SK-N-SH (cell line): ENCODE measurements at regions not wholly inside any gene's neighbourhood (a gene's known extent, or its start where the extent isn't known, plus 50 kb on each side); places are given as distances from the start of the nearest gene placed in this dataset.

Experiments
- CTCF ChIA-PET: fragments of 300-600, 350-600 bp; formaldehyde crosslinking; extraction: SDS; loops from one replicate; lab custom pipeline; 2021; lab: Yijun Ruan, JAX
- POLR2A ChIA-PET: fragments of 350-600 bp; sonication (Branson Sonifier 250); formaldehyde crosslinking; extraction: SDS; loops from one replicate; lab custom pipeline; 2020; ENCODE audit warnings: antibody characterized with exemption, inconsistent platforms; lab: Yijun Ruan, JAX
- DNase-seq: peaks from one replicate; pipeline ENCODE4 v3.0.0; 2012
- H2AFZ ChIP-seq: fragments of 200-600 bp; sonication (generic); 2 replicates; pipeline ENCODE4 v1.8.1; 2016; ENCODE audit warnings: antibody characterized with exemption, mild to moderate bottlenecking, low read depth
- H3F3A ChIP-seq: fragments of 200-600 bp; sonication (generic); replicated peaks from 2 replicates; pipeline ENCODE3; 2016; ENCODE audit warnings: antibody characterized with exemption, mild to moderate bottlenecking; ENCODE audit not compliant: insufficient read depth
- H3K27ac ChIP-seq, 2 experiments: fragments of 200-500 bp in 1 of 2; fragments of 200-600 bp in 1 of 2; sonication (Bioruptor generic) in 1 of 2; sonication (generic), shearing (Covaris generic) in 1 of 2; 2 replicates each; pipeline versions ENCODE4 v1.5.1 to v1.6.1; 2014 to 2016; ENCODE audit warnings: low read depth in 2 of 2, inconsistent platforms in 1 of 2, low read length in 1 of 2, mild to moderate bottlenecking in 1 of 2, mixed read lengths in 1 of 2
- H3K27me3 ChIP-seq: fragments of 200-600 bp; sonication (generic), shearing (Covaris generic); 2 replicates; pipeline ENCODE4 v1.6.1; 2016; ENCODE audit warnings: mixed run types; ENCODE audit not compliant: insufficient read depth
- H3K36me3 ChIP-seq, 2 experiments: fragments of 200-500 bp in 1 of 2; fragments of 200-600 bp in 1 of 2; sonication (Bioruptor generic) in 1 of 2; sonication (generic) in 1 of 2; replicated peaks in 1 of 2; 2 replicates each; pipeline versions ENCODE3 to v1.5.1; 2014 to 2016; ENCODE audit warnings: low read length in 1 of 2, mild to moderate bottlenecking in 1 of 2; ENCODE audit not compliant: insufficient read depth in 2 of 2, control insufficient read depth in 1 of 2
- H3K4me1 ChIP-seq, 2 experiments: fragments of 200-500 bp in 1 of 2; fragments of 200-600 bp in 1 of 2; sonication (Bioruptor generic) in 1 of 2; sonication (generic), shearing (Covaris generic) in 1 of 2; 2 replicates each; pipeline versions ENCODE4 v1.5.1 to v1.6.1; 2014 to 2016; ENCODE audit warnings: low read depth in 1 of 2, low read length in 1 of 2, mixed run types in 1 of 2; ENCODE audit not compliant: insufficient read depth in 2 of 2, control insufficient read depth in 1 of 2
- H3K4me2 ChIP-seq: fragments of 200-600 bp; sonication (generic), shearing (Covaris generic); 2 replicates; pipeline ENCODE4 v1.6.1; 2017; ENCODE audit warnings: mixed run types
- H3K4me3 ChIP-seq, 2 experiments: fragments of 200-500 bp in 1 of 2; fragments of 200-600 bp in 1 of 2; sonication (Bioruptor generic) in 1 of 2; sonication (generic), shearing (Covaris generic) in 1 of 2; 2 replicates each; pipeline versions ENCODE4 v1.5.1 to v1.8.1; 2014 to 2016; ENCODE audit warnings: low read depth in 2 of 2, inconsistent platforms in 1 of 2, low read length in 1 of 2, mild to moderate bottlenecking in 1 of 2, mixed read lengths in 1 of 2, moderate library complexity in 1 of 2
- H3K79me2 ChIP-seq: fragments of 200-600 bp; sonication (generic); 2 replicates; pipeline ENCODE4 v1.8.1; 2017; ENCODE audit warnings: mild to moderate bottlenecking; ENCODE audit not compliant: insufficient read depth
- H3K9ac ChIP-seq: fragments of 200-600 bp; sonication (generic); 2 replicates; pipeline ENCODE4 v1.6.1; 2017; ENCODE audit warnings: mixed run types
- H3K9me2 ChIP-seq: fragments of 200-600 bp; sonication (generic); 2 replicates; pipeline ENCODE4 v1.6.1; 2017; ENCODE audit warnings: mixed run types
- H3K9me3 ChIP-seq: fragments of 200-600 bp; sonication (generic); 2 replicates; pipeline ENCODE4 v1.6.1; 2017; ENCODE audit warnings: mixed run types, mild to moderate bottlenecking, moderate library complexity
- H4K20me1 ChIP-seq: fragments of 200-600 bp; sonication (generic); 2 replicates; pipeline ENCODE4 v1.6.1; 2017; ENCODE audit warnings: mild to moderate bottlenecking, mixed run types; ENCODE audit not compliant: insufficient read depth
- FOSL2 ChIP-seq: IDR thresholded peaks from 2 replicates; pipeline ENCODE4 v1.4.0; 2012; ENCODE audit warnings: low read depth, mild to moderate bottlenecking, moderate library complexity, borderline replicate concordance
- FOXJ3 ChIP-seq: sonication (generic); formaldehyde crosslinking; IDR thresholded peaks from 2 replicates; pipeline ENCODE4 v1.5.1; 2020; ENCODE audit warnings: mild to moderate bottlenecking, missing genetic modification reagents
- GABPA ChIP-seq: IDR thresholded peaks from 2 replicates; pipeline ENCODE4 v1.4.0; 2012; ENCODE audit warnings: low read depth, mild to moderate bottlenecking
- GATA2 ChIP-seq: sonication (generic); formaldehyde crosslinking; IDR thresholded peaks from 2 replicates; pipeline ENCODE4 v1.5.0; 2020; ENCODE audit warnings: mild to moderate bottlenecking, missing genetic modification reagents
- JUND ChIP-seq: IDR thresholded peaks from 2 replicates; pipeline ENCODE4 v1.4.0; 2012
- MXI1 ChIP-seq: IDR thresholded peaks from 2 replicates; pipeline ENCODE4 v1.6.1; 2012; ENCODE audit warnings: mild to moderate bottlenecking, low read depth, low read length, improper control_type of control experiment
- RCOR1 ChIP-seq: fragments of 150-350 bp; IDR thresholded peaks from 2 replicates; pipeline ENCODE4 v1.6.1; 2017; ENCODE audit warnings: antibody characterized with exemption, low read length
- RFX5 ChIP-seq: IDR thresholded peaks from 2 replicates; pipeline ENCODE4 v1.6.1; 2012; ENCODE audit warnings: mild to moderate bottlenecking, improper control_type of control experiment, low read length
- SIN3A ChIP-seq: IDR thresholded peaks from 2 replicates; pipeline ENCODE4 v1.6.1; 2012; ENCODE audit warnings: low read depth, mild to moderate bottlenecking, low read length, moderate library complexity, borderline replicate concordance
- TAF1 ChIP-seq: IDR thresholded peaks from 2 replicates; pipeline ENCODE4 v1.6.1; 2012; ENCODE audit warnings: low read depth, mild to moderate bottlenecking, low read length, moderate library complexity, borderline replicate concordance
- TEAD4 ChIP-seq: IDR thresholded peaks from 2 replicates; pipeline ENCODE4 v1.4.0; 2012; ENCODE audit warnings: mild to moderate bottlenecking, borderline replicate concordance; ENCODE audit not compliant: insufficient read depth
- YY1 ChIP-seq: IDR thresholded peaks from 2 replicates; pipeline ENCODE4 v1.4.0; 2012; ENCODE audit warnings: low read depth, mild to moderate bottlenecking
- WGBS: methylation state at CpG from one replicate; pipeline ENCODE4 v1.1.6; 2017; ENCODE audit warnings: low lambda C conversion rate; 5-methylcytosine and 5-hydroxymethylcytosine counted together
- TF ChIP-seq, protein P1 (sequence below): IDR thresholded peaks from 2 replicates; pipeline ENCODE4 v1.6.1; 2012; ENCODE audit warnings: mild to moderate bottlenecking, low read depth, low read length, moderate library complexity
- TF ChIP-seq, protein P2 (sequence below): fragments of 150-350 bp; IDR thresholded peaks from 2 replicates; pipeline ENCODE4 v1.6.1; 2017; ENCODE audit warnings: antibody characterized with exemption, low read length, low read depth, borderline replicate concordance
- TF ChIP-seq, protein P3 (sequence below): fragments of 200-600 bp; sonication (generic); IDR thresholded peaks from 2 replicates; pipeline ENCODE4 v1.6.1; 2017; ENCODE audit warnings: antibody characterized with exemption, mild to moderate bottlenecking, moderate library complexity
- TF ChIP-seq, protein P4 (sequence below): IDR thresholded peaks from 2 replicates; pipeline ENCODE4 v1.4.0; 2012; ENCODE audit warnings: low read depth, borderline replicate concordance
- TF ChIP-seq, protein P5 (sequence below): IDR thresholded peaks from 2 replicates; pipeline ENCODE4 v1.4.0; 2012; ENCODE audit warnings: low read depth

DNA sequence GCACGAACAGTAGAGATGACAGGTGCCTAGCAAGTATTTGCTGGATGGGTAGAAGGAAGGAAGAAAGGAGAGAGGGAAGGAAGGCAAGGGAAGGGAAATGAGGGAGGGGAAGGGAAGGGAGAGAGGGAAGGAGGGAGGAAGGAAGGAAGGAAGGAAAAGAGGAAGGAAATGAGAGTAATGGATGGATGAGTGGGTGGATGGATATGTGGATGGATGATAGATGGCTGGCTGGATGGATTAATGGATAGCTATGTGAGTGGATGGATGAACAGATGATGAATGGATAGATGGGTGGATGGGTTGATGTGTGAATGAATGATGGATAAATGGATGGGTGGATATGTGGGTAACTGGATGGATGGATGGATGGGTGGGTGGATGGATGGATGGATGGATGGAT lies 125.9 kb upstream of the FGF3 start:
- Histone ChIP-seq H3K9me3 (no peaks in the 10 kb centered on the region), H2AFZ (no peak overlapping the region), H3K4me3 (no peak overlapping the region), H3K27ac (no peak overlapping the region), H3F3A (no peaks in the 10 kb centered on the region), H3K79me2 (no peaks in the 10 kb centered on the region), H4K20me1 (no peaks in the 10 kb centered on the region), H3K9me2 (no peaks in the 10 kb centered on the region), H3K4me1 (peaks cover 7 to 8% of the 10 kb centered on the region in 2 experiments; a peak in 2 of 4 replicates), H3K4me2 (no peak overlapping the region), H3K9ac (no peak overlapping the region), H3K36me3 (no peaks in the 10 kb centered on the region), H3K27me3 (peaks cover 15% of the 10 kb centered on the region; the same call in 1 of the 2 replicates)
- WGBS, result 17% methylated on average over 1 of the region's 1 CpG
- ChIA-PET CTCF (no interaction called here), POLR2A (no interaction called here)
- TF ChIP-seq, protein P1, sequence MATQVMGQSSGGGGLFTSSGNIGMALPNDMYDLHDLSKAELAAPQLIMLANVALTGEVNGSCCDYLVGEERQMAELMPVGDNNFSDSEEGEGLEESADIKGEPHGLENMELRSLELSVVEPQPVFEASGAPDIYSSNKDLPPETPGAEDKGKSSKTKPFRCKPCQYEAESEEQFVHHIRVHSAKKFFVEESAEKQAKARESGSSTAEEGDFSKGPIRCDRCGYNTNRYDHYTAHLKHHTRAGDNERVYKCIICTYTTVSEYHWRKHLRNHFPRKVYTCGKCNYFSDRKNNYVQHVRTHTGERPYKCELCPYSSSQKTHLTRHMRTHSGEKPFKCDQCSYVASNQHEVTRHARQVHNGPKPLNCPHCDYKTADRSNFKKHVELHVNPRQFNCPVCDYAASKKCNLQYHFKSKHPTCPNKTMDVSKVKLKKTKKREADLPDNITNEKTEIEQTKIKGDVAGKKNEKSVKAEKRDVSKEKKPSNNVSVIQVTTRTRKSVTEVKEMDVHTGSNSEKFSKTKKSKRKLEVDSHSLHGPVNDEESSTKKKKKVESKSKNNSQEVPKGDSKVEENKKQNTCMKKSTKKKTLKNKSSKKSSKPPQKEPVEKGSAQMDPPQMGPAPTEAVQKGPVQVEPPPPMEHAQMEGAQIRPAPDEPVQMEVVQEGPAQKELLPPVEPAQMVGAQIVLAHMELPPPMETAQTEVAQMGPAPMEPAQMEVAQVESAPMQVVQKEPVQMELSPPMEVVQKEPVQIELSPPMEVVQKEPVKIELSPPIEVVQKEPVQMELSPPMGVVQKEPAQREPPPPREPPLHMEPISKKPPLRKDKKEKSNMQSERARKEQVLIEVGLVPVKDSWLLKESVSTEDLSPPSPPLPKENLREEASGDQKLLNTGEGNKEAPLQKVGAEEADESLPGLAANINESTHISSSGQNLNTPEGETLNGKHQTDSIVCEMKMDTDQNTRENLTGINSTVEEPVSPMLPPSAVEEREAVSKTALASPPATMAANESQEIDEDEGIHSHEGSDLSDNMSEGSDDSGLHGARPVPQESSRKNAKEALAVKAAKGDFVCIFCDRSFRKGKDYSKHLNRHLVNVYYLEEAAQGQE, result no peak
- TF ChIP-seq, protein P2, sequence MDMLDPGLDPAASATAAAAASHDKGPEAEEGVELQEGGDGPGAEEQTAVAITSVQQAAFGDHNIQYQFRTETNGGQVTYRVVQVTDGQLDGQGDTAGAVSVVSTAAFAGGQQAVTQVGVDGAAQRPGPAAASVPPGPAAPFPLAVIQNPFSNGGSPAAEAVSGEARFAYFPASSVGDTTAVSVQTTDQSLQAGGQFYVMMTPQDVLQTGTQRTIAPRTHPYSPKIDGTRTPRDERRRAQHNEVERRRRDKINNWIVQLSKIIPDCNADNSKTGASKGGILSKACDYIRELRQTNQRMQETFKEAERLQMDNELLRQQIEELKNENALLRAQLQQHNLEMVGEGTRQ, result no peak
- no peak for TF ChIP-seq TAF1
- TF ChIP-seq, protein P3, sequence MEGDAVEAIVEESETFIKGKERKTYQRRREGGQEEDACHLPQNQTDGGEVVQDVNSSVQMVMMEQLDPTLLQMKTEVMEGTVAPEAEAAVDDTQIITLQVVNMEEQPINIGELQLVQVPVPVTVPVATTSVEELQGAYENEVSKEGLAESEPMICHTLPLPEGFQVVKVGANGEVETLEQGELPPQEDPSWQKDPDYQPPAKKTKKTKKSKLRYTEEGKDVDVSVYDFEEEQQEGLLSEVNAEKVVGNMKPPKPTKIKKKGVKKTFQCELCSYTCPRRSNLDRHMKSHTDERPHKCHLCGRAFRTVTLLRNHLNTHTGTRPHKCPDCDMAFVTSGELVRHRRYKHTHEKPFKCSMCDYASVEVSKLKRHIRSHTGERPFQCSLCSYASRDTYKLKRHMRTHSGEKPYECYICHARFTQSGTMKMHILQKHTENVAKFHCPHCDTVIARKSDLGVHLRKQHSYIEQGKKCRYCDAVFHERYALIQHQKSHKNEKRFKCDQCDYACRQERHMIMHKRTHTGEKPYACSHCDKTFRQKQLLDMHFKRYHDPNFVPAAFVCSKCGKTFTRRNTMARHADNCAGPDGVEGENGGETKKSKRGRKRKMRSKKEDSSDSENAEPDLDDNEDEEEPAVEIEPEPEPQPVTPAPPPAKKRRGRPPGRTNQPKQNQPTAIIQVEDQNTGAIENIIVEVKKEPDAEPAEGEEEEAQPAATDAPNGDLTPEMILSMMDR, result no peak
- TF ChIP-seq GATA2 (CRISPR knock-in tag), result no peak
- no peak for TF ChIP-seq SIN3A
- no peak for TF ChIP-seq TEAD4
- TF ChIP-seq RCOR1, result no peak
- TF ChIP-seq, protein P4, sequence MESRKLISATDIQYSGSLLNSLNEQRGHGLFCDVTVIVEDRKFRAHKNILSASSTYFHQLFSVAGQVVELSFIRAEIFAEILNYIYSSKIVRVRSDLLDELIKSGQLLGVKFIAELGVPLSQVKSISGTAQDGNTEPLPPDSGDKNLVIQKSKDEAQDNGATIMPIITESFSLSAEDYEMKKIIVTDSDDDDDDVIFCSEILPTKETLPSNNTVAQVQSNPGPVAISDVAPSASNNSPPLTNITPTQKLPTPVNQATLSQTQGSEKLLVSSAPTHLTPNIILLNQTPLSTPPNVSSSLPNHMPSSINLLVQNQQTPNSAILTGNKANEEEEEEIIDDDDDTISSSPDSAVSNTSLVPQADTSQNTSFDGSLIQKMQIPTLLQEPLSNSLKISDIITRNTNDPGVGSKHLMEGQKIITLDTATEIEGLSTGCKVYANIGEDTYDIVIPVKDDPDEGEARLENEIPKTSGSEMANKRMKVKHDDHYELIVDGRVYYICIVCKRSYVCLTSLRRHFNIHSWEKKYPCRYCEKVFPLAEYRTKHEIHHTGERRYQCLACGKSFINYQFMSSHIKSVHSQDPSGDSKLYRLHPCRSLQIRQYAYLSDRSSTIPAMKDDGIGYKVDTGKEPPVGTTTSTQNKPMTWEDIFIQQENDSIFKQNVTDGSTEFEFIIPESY, result no peak
- no peak for TF ChIP-seq FOXJ3 (CRISPR knock-in tag)
- TF ChIP-seq, protein P5, sequence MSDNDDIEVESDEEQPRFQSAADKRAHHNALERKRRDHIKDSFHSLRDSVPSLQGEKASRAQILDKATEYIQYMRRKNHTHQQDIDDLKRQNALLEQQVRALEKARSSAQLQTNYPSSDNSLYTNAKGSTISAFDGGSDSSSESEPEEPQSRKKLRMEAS, result no peak
- TF ChIP-seq JUND, result no peak
- TF ChIP-seq MXI1, result no peak
- TF ChIP-seq RFX5, result no peak
- no peak for TF ChIP-seq GABPA
- TF ChIP-seq YY1, result no peak
- no peak for TF ChIP-seq FOSL2
- DNase-seq, result no peak
